ENCODE measurements at regions not wholly inside any gene's neighbourhood (a gene's known extent, or its start where the extent isn't known, plus 50 kb on each side); places are given as distances from the start of the nearest gene placed in this dataset.

GRCh38 chr6:18326980-18327379, 60.2 kb upstream of the RNF144B start:
- TF ChIP-seq CTCF (conservative IDR thresholded peaks at IDR 0.05) = no peak
- H3K27ac ChIP-seq = peak overlapping the region; percentile 59; the same call in 1 of the 2 replicates

- H3K27ac ChIP-seq = no peak overlapping the region
- TF ChIP-seq CTCF (conservative IDR thresholded peaks at IDR 0.05) = no peak
Observed at GRCh38 chr6:18326001-18326400, 61.1 kb upstream of the RNF144B start.

- H3K27ac ChIP-seq = no peak overlapping the region
Observed at GRCh38 chr6:18324706-18325042, 60.3 kb upstream of the DEK start.

GRCh38 chr6:18323935-18324705, 59.8 kb upstream of the DEK start:
- H3K27ac ChIP-seq = no peak overlapping the region

More at GRCh38 chr6:18324706-18325042, 60.3 kb upstream of the DEK start:
- TF ChIP-seq CTCF (conservative IDR thresholded peaks at IDR 0.05) = no peak

GRCh38 chr6:18317850-18318249, 53.5 kb upstream of the DEK start:
- H3K27ac ChIP-seq = no peak overlapping the region
- no peak for TF ChIP-seq CTCF (conservative IDR thresholded peaks at IDR 0.05)

More at GRCh38 chr6:18323935-18324705, 59.8 kb upstream of the DEK start:
- TF ChIP-seq CTCF (conservative IDR thresholded peaks at IDR 0.05) = peak; percentile 38; the same call in 1 of the 2 replicates

GRCh38 chr6:18314317-18314997, 50.1 kb upstream of the DEK start:
- no peak overlapping the region for H3K27ac ChIP-seq
- TF ChIP-seq CTCF (conservative IDR thresholded peaks at IDR 0.05) = no peak

Measured in VCaP (cell line).